ENCODE measurements at regions not wholly inside any gene's neighbourhood (a gene's known extent, or its start where the extent isn't known, plus 50 kb on each side); places are given as distances from the start of the nearest gene placed in this dataset.

- H3K27ac Mint-ChIP-seq (ENCODE audit: unreplicated experiment) = no peak overlapping the region
- H3K36me3 Mint-ChIP-seq (ENCODE audit: unreplicated experiment) = no peaks in the 10 kb centered on the region
- peaks cover 27% of the 10 kb centered on the region for H3K27me3 Mint-ChIP-seq (ENCODE audit: unreplicated experiment)
- no peaks in the 10 kb centered on the region for H3K9me3 Mint-ChIP-seq (ENCODE audit: unreplicated experiment)
- no peak overlapping the region for H3K4me3 Mint-ChIP-seq (ENCODE audit: unreplicated experiment)
- DNase-seq (ENCODE audit: extremely low spot score, unreplicated experiment) = no peak
- TF ChIP-seq CTCF (IDR thresholded peaks at IDR 0.05) = no peak
- peaks cover 11% of the 10 kb centered on the region for H3K4me1 Mint-ChIP-seq (ENCODE audit: unreplicated experiment)
Observed at GRCh38 chr1:228990906-228991569, 255.8 kb downstream of the RHOU start.

- Mint-ChIP-seq H3K4me3 (ENCODE audit: unreplicated experiment) (no peak overlapping the region), H3K9me3 (ENCODE audit: unreplicated experiment) (no peaks in the 10 kb centered on the region), H3K36me3 (ENCODE audit: unreplicated experiment) (no peaks in the 10 kb centered on the region), H3K27me3 (ENCODE audit: unreplicated experiment) (peaks cover 27% of the 10 kb centered on the region), H3K4me1 (ENCODE audit: unreplicated experiment) (peaks cover 11% of the 10 kb centered on the region), H3K27ac (ENCODE audit: unreplicated experiment) (no peak overlapping the region)
- TF ChIP-seq CTCF (IDR thresholded peaks at IDR 0.05) = no peak
- DNase-seq (ENCODE audit: extremely low spot score, unreplicated experiment) = no peak
Observed at GRCh38 chr1:228992044-228992443, 256.8 kb downstream of the RHOU start.

- Mint-ChIP-seq H3K4me1 (ENCODE audit: unreplicated experiment) (peaks cover 6% of the 10 kb centered on the region), H3K4me3 (ENCODE audit: unreplicated experiment) (no peak overlapping the region), H3K9me3 (ENCODE audit: unreplicated experiment) (no peaks in the 10 kb centered on the region), H3K27me3 (ENCODE audit: unreplicated experiment) (peaks cover 27% of the 10 kb centered on the region), H3K27ac (ENCODE audit: unreplicated experiment) (no peak overlapping the region), H3K36me3 (ENCODE audit: unreplicated experiment) (no peaks in the 10 kb centered on the region)
- no peak for TF ChIP-seq CTCF (IDR thresholded peaks at IDR 0.05)
- no peak for DNase-seq (ENCODE audit: extremely low spot score, unreplicated experiment)
Observed at GRCh38 chr1:228992907-228993535, 257.7 kb downstream of the RHOU start.

GRCh38 chr1:228994676-228995594 is 259.7 kb downstream of the RHOU start:
- no peak overlapping the region for H3K27ac Mint-ChIP-seq (ENCODE audit: unreplicated experiment)
- no peak for TF ChIP-seq CTCF (IDR thresholded peaks at IDR 0.05)
- H3K4me3 Mint-ChIP-seq (ENCODE audit: unreplicated experiment) = no peak overlapping the region
- no peaks in the 10 kb centered on the region for H3K9me3 Mint-ChIP-seq (ENCODE audit: unreplicated experiment)
- no peaks in the 10 kb centered on the region for H3K4me1 Mint-ChIP-seq (ENCODE audit: unreplicated experiment)
- no peak for DNase-seq (ENCODE audit: extremely low spot score, unreplicated experiment)
- H3K27me3 Mint-ChIP-seq (ENCODE audit: unreplicated experiment) = peaks cover 27% of the 10 kb centered on the region
- no peaks in the 10 kb centered on the region for H3K36me3 Mint-ChIP-seq (ENCODE audit: unreplicated experiment)

GRCh38 chr1:228996281-228996680 is 261.0 kb downstream of the RHOU start:
- Mint-ChIP-seq H3K4me3 (ENCODE audit: unreplicated experiment) (no peak overlapping the region), H3K36me3 (ENCODE audit: unreplicated experiment) (no peaks in the 10 kb centered on the region), H3K27ac (ENCODE audit: unreplicated experiment) (no peak overlapping the region), H3K27me3 (ENCODE audit: unreplicated experiment) (peaks cover 27% of the 10 kb centered on the region), H3K4me1 (ENCODE audit: unreplicated experiment) (no peaks in the 10 kb centered on the region), H3K9me3 (ENCODE audit: unreplicated experiment) (no peaks in the 10 kb centered on the region)
- no peak for TF ChIP-seq CTCF (IDR thresholded peaks at IDR 0.05)
- DNase-seq (ENCODE audit: extremely low spot score, unreplicated experiment) = no peak

Measured in osteocyte (in vitro differentiated cells).